Thoracic aorta (tissue), 2 donors: ENCODE measurements at regions not wholly inside any gene's neighbourhood (a gene's known extent, or its start where the extent isn't known, plus 50 kb on each side); places are given as distances from the start of the nearest gene placed in this dataset.

Experiments used
- ATAC-seq: fragments of 150-250 bp; one replicate; pipeline ENCODE4 v1.8.0; 2017; ENCODE audit warnings: low read depth; ENCODE audit not compliant: insufficient number of reproducible peaks, low FRiP score
- DNase-seq: peaks from one replicate; pipeline ENCODE4 v3.0.0-alpha.2; 2020; ENCODE audit warnings: low spot score
- H3K27ac ChIP-seq, 2 donors: fragments of 200-600 bp; sonication (generic); 1 replicate in 1 of 2; 2 replicates in 1 of 2; pipeline ENCODE4 v1.5.1; 2016; ENCODE audit warnings: mild to moderate bottlenecking in 2 of 2, moderate library complexity in 2 of 2
- H3K27me3 ChIP-seq: fragments of 200-600 bp; sonication (generic); replicated peaks from 2 replicates; pipeline ENCODE4 v1.6.0; 2016; ENCODE audit warnings: mild to moderate bottlenecking; ENCODE audit not compliant: insufficient read depth
- H3K36me3 ChIP-seq: fragments of 200-600 bp; sonication (generic); one replicate; pipeline ENCODE4 v1.5.1; 2016
- H3K4me1 ChIP-seq, 2 donors: fragments of 200-600 bp; sonication (generic); 1 replicate in 1 of 2; 2 replicates in 1 of 2; pipeline versions ENCODE4 v1.5.1 to v1.6.0; 2016; ENCODE audit warnings: low read depth in 2 of 2, mild to moderate bottlenecking in 1 of 2; ENCODE audit not compliant: control insufficient read depth in 1 of 2
- H3K4me3 ChIP-seq: fragments of 200-600 bp; sonication (generic); 2 replicates; pipeline ENCODE4 v1.5.1; 2016; ENCODE audit warnings: mild to moderate bottlenecking
- H3K9me3 ChIP-seq: fragments of 200-600 bp; sonication (generic); 2 replicates; pipeline ENCODE4 v1.5.1; 2016
- TF ChIP-seq, protein P1 (sequence below): fragments of 200-600 bp; sonication (generic); IDR thresholded peaks from one replicate; pipeline ENCODE4 v1.5.1; 2019; ENCODE audit warnings: antibody characterized with exemption

- Histone ChIP-seq H3K4me1 (no peaks in the 10 kb centered on the region), H3K9me3 (no peaks in the 10 kb centered on the region), H3K27me3 (no peaks in the 10 kb centered on the region), H3K4me3 (no peak overlapping the region), H3K27ac (no peak overlapping the region), H3K36me3 (no peaks in the 10 kb centered on the region)
- TF ChIP-seq, protein P1, sequence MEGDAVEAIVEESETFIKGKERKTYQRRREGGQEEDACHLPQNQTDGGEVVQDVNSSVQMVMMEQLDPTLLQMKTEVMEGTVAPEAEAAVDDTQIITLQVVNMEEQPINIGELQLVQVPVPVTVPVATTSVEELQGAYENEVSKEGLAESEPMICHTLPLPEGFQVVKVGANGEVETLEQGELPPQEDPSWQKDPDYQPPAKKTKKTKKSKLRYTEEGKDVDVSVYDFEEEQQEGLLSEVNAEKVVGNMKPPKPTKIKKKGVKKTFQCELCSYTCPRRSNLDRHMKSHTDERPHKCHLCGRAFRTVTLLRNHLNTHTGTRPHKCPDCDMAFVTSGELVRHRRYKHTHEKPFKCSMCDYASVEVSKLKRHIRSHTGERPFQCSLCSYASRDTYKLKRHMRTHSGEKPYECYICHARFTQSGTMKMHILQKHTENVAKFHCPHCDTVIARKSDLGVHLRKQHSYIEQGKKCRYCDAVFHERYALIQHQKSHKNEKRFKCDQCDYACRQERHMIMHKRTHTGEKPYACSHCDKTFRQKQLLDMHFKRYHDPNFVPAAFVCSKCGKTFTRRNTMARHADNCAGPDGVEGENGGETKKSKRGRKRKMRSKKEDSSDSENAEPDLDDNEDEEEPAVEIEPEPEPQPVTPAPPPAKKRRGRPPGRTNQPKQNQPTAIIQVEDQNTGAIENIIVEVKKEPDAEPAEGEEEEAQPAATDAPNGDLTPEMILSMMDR, result no peak
- no peak for DNase-seq
- no peak for ATAC-seq
Observed at GRCh38 chr12:65682112-65682511, 142.2 kb upstream of the HMGA2 start.

DNA sequence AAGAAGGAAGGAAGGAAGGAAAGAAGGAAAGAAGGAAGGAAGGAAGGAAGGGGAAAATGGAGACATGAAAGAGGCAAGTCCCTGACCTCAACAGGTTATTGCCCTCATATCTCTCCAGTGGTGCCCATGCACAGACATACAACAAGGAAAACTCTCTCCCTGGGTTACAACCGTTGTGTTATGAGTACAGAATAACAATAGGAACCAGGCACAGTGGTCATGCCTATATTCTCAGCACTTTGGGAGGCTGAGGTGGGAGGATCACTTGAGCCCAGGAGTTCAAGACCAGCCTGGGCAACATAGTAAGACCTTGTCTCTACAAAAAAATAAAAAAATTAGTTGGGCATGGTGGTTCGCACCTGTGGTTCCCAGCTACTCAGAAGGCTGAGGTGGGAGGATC, 139.4 kb upstream of the HMGA2 start:
- Histone ChIP-seq H3K9me3 (no peaks in the 10 kb centered on the region), H3K4me3 (no peak overlapping the region), H3K4me1 (no peaks in the 10 kb centered on the region), H3K36me3 (no peaks in the 10 kb centered on the region), H3K27me3 (no peaks in the 10 kb centered on the region), H3K27ac (no peak overlapping the region)
- TF ChIP-seq, protein P1, result no peak
- ATAC-seq (no peak), DNase-seq (no peak)

- Histone ChIP-seq H3K36me3 (no peaks in the 10 kb centered on the region), H3K27ac (no peak overlapping the region), H3K4me3 (no peak overlapping the region), H3K4me1 (no peaks in the 10 kb centered on the region), H3K9me3 (no peaks in the 10 kb centered on the region), H3K27me3 (no peaks in the 10 kb centered on the region)
- TF ChIP-seq, protein P1, result no peak
- DNase-seq, result no peak
- ATAC-seq, result no peak
Observed at GRCh38 chr12:65685514-65685913, 138.8 kb upstream of the HMGA2 start.

GRCh38 chr12:65689508-65689907, 134.8 kb upstream of the HMGA2 start:
- no peak for DNase-seq
- TF ChIP-seq, protein P1, result no peak
- H3K9me3 ChIP-seq, result no peaks in the 10 kb centered on the region
- H3K4me3 ChIP-seq, result no peak overlapping the region
- ATAC-seq, result no peak
- no peak overlapping the region for H3K27ac ChIP-seq
- H3K4me1 ChIP-seq, result no peaks in the 10 kb centered on the region
- H3K36me3 ChIP-seq, result no peaks in the 10 kb centered on the region
- no peaks in the 10 kb centered on the region for H3K27me3 ChIP-seq

DNA sequence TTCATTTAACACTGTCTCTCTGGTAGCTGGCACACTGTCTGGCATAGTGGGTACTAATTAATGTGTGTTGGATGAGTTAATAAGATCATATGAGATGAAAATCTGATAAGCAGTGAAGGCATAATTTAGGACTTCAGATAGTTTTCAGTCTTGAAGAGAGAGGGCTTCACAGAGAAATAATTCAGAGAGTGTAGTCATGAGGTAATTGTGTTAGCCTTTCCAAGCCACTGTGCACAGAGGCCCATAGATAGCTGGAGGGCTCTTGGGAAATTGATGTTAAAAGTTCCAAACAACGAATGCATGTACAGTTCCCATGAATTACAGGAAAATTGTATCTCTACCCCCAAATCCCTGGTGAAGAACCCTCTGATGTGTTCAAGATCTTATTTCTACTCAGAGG, 133.8 kb upstream of the HMGA2 start:
- no peaks in the 10 kb centered on the region for H3K27me3 ChIP-seq
- no peaks in the 10 kb centered on the region for H3K9me3 ChIP-seq
- ATAC-seq (no peak), DNase-seq (no peak)
- H3K4me1 ChIP-seq, result peaks cover 3 to 6% of the 10 kb centered on the region in 2 donors
- H3K27ac ChIP-seq, result no peak overlapping the region
- H3K36me3 ChIP-seq, result no peaks in the 10 kb centered on the region
- TF ChIP-seq, protein P1, result no peak
- H3K4me3 ChIP-seq, result no peak overlapping the region
